Neural crest cell (in vitro differentiated cells): ENCODE measurements at regions not wholly inside any gene's neighbourhood (a gene's known extent, or its start where the extent isn't known, plus 50 kb on each side); places are given as distances from the start of the nearest gene placed in this dataset.

Experiments used
- DNase-seq: peaks from one replicate; pipeline ENCODE4 v3.0.0; 2021; ENCODE audit warnings: low read depth, mixed read lengths, low spot score
- H3K27ac Mint-ChIP-seq: one replicate; pipeline ENCODE4 v1.8.0; 2021; ENCODE audit warnings: mild to moderate bottlenecking, mixed read lengths; ENCODE audit not compliant: unreplicated experiment
- H3K27me3 Mint-ChIP-seq: 2 replicates; pipeline ENCODE4 v1.8.0; 2021; ENCODE audit warnings: low read depth, mild to moderate bottlenecking, mixed read lengths
- H3K36me3 Mint-ChIP-seq: 2 replicates; pipeline ENCODE4 v1.8.0; 2021; ENCODE audit warnings: low read depth, mild to moderate bottlenecking, mixed read lengths
- H3K4me1 Mint-ChIP-seq: 2 replicates; pipeline ENCODE4 v1.8.0; 2021; ENCODE audit warnings: mixed read lengths
- H3K4me3 Mint-ChIP-seq: one replicate; pipeline ENCODE4 v1.8.0; 2021; ENCODE audit warnings: mild to moderate bottlenecking, mixed read lengths
- H3K9me3 Mint-ChIP-seq: 2 replicates; pipeline ENCODE4 v1.8.0; 2021; ENCODE audit warnings: mixed read lengths
- TF ChIP-seq, protein P1 (sequence below): fragments of 200-600 bp; sonication (generic); conservative IDR thresholded peaks from 2 replicates; pipeline ENCODE4 v1.5.0; 2021; ENCODE audit warnings: antibody characterized with exemption, mild to moderate bottlenecking

DNA sequence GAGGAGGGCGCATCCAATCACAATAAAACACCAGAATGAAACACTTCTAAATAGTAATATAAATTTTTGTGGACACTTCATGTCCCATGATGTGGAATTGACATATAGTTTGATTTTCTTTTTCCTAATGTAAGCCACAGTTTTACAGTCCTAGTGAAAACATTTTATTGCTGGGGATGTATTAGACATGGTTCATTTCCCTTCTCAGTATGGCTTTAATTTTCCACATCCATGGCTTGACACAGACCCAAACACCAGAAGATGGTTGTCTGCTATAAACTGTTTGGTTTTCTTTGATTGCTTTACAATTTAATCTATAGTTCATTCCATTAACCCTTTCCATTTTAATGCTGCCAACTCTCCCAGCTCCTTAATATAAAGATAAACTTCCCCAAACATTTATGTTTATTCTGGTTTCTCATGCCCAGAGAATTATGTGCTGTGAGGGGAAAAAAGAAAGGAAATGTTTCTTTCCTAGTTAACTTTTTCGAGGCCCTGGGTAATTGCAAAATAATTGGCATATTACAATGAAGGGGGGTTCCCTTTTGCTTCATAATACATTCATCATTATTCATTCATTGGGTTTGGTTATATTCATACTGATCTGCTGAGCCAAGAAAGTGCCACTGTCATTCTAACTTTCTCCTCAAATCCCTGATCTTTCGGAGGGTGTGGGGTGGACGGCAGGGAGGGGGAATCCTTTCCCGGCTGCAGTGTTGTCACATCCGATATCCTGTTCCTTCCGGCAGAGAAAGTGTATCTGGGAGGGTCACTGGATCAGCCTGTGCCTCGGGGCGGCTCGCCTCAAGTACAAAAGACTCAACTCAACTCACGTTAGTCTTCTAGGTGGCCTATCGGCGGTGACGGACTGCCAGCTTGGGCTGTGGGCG, 127.6 kb upstream of the TFAP2D start:
- TF ChIP-seq, protein P1, sequence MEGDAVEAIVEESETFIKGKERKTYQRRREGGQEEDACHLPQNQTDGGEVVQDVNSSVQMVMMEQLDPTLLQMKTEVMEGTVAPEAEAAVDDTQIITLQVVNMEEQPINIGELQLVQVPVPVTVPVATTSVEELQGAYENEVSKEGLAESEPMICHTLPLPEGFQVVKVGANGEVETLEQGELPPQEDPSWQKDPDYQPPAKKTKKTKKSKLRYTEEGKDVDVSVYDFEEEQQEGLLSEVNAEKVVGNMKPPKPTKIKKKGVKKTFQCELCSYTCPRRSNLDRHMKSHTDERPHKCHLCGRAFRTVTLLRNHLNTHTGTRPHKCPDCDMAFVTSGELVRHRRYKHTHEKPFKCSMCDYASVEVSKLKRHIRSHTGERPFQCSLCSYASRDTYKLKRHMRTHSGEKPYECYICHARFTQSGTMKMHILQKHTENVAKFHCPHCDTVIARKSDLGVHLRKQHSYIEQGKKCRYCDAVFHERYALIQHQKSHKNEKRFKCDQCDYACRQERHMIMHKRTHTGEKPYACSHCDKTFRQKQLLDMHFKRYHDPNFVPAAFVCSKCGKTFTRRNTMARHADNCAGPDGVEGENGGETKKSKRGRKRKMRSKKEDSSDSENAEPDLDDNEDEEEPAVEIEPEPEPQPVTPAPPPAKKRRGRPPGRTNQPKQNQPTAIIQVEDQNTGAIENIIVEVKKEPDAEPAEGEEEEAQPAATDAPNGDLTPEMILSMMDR: no peak
- Mint-ChIP-seq H3K4me1 (no peaks in the 10 kb centered on the region), H3K27ac (no peak overlapping the region), H3K9me3 (no peaks in the 10 kb centered on the region), H3K4me3 (no peak overlapping the region), H3K27me3 (no peaks in the 10 kb centered on the region), H3K36me3 (no peaks in the 10 kb centered on the region)
- DNase-seq: no peak

DNA sequence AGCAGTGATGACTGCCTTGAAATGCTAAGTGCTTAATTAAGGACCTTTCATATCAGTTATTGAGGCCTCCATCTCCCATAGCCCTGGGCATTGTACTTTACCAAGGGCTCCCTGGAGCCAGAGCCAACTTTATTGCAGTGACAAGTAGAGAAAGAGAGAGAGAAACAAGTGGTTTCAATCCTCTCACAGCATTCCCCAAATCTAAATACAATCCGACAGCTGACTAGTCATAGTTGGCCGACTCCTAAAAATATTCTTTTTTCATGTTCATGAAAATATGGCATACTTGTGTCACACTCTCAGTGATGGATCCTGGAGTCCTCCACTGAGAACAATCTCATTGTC, 127.0 kb upstream of the TFAP2D start:
- no peaks in the 10 kb centered on the region for H3K9me3 Mint-ChIP-seq
- H3K27ac Mint-ChIP-seq: no peak overlapping the region
- no peak overlapping the region for H3K4me3 Mint-ChIP-seq
- TF ChIP-seq, protein P1: no peak
- H3K4me1 Mint-ChIP-seq: no peaks in the 10 kb centered on the region
- H3K27me3 Mint-ChIP-seq: no peaks in the 10 kb centered on the region
- no peak for DNase-seq
- H3K36me3 Mint-ChIP-seq: no peaks in the 10 kb centered on the region

DNA sequence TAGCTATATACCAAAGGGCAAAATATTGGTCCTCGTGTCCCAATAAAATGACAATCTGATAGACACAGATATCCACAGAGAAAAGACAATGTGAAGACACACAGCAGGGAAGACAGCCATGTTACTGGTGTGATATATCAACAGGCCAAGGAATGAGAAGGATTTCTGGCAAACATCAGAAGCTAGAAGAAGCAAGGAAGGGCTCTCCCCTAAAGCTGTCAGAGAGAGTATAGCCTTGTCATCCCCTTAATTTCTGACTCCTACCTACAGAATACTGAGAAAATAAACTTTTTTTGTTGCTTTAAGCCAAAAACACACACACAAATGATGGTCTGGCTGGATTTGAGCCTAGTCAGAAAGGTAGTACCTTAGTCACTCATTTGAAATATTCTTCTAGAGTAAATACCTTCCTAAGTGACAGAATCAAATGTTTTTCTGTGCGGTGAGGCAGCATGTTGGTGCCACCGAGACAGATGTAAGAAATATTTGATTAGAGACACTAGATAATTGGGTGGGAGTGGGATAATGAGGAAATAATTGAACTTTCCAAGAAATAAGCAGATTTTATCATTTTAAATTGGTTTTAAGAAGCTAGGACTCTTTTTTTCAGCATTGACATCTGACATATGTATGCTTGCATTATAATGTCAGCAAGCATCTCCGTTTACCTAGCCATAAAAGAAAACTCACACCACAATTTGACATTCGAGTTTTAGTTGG, 123.4 kb upstream of the TFAP2D start:
- Mint-ChIP-seq H3K9me3 (no peaks in the 10 kb centered on the region), H3K4me3 (no peak overlapping the region), H3K27me3 (no peaks in the 10 kb centered on the region), H3K27ac (no peak overlapping the region), H3K36me3 (no peaks in the 10 kb centered on the region), H3K4me1 (no peaks in the 10 kb centered on the region)
- TF ChIP-seq, protein P1: no peak
- no peak for DNase-seq

DNA sequence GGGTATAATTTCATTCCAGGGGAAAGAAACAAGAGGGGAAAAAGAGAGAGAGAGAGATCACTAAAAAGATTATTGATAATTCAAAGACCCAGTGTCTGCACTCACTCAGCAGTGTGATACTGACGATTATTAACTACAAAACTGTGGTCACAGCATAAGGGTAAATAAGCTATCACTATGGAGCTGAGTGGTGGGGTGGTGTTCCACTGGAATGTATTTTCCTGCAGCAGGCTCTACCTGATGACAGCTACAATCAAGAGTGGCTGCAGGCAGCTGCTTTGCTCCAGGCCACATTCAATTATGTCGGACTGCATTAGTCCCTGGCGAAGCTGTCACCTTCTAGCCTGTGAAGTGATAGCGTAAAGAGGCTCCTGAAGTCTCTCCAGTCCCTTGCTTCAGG, 122.2 kb upstream of the TFAP2D start:
- Mint-ChIP-seq H3K27me3 (no peaks in the 10 kb centered on the region), H3K4me3 (no peak overlapping the region), H3K4me1 (no peaks in the 10 kb centered on the region), H3K36me3 (no peaks in the 10 kb centered on the region), H3K9me3 (no peaks in the 10 kb centered on the region), H3K27ac (no peak overlapping the region)
- TF ChIP-seq, protein P1: no peak
- no peak for DNase-seq

DNA sequence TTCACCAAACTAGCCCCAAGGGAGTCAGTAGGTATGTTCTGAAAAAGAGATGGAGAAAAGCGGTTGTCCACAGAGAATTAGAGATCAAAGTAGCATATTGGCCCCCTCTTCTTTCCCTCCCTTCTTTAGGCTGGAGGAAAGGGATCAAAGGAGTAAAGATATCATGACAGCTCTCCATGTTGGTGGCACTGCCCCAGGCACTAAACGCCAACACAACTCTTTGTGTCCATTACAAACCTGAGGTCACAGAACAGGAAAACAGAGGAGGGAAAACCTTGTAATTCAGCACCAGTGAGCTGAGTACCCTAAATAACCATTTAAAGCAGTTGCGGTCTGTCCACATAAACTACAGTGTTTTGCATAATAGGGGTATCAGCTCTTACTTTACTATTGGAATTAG, 113.0 kb upstream of the TFAP2D start:
- TF ChIP-seq, protein P1: no peak
- DNase-seq: no peak
- Mint-ChIP-seq H3K4me3 (no peak overlapping the region), H3K9me3 (no peaks in the 10 kb centered on the region), H3K27me3 (peaks cover 11% of the 10 kb centered on the region), H3K27ac (no peak overlapping the region), H3K4me1 (peaks cover 5% of the 10 kb centered on the region), H3K36me3 (no peaks in the 10 kb centered on the region)
